Large intestine (tissue), 3 donors: ENCODE measurements at regions not wholly inside any gene's neighbourhood (a gene's known extent, or its start where the extent isn't known, plus 50 kb on each side); places are given as distances from the start of the nearest gene placed in this dataset.

Experiments
- DNase-seq, 2 donors: peaks; one replicate each; pipeline versions ENCODE4 v3.0.0 to v3.0.0-alpha.2; 2013
- H3K27ac ChIP-seq: one replicate; pipeline ENCODE4 v1.5.1; 2013; ENCODE audit warnings: low read length
- H3K27me3 ChIP-seq: 2 replicates; pipeline ENCODE4 v1.6.1; 2013; ENCODE audit warnings: low read length; ENCODE audit not compliant: control insufficient read depth, insufficient read depth
- H3K36me3 ChIP-seq: 2 replicates; pipeline ENCODE4 v1.6.1; 2013; ENCODE audit warnings: low read length; ENCODE audit not compliant: control insufficient read depth, insufficient read depth
- H3K4me1 ChIP-seq: one replicate; pipeline ENCODE4 v1.6.1; 2013; ENCODE audit warnings: low read length; ENCODE audit not compliant: control insufficient read depth, insufficient read depth
- H3K4me3 ChIP-seq: one replicate; pipeline ENCODE4 v1.5.1; 2013; ENCODE audit warnings: low read length
- H3K9me3 ChIP-seq: one replicate; pipeline ENCODE4 v1.6.1; 2013; ENCODE audit warnings: mild to moderate bottlenecking, low read depth, low read length, moderate library complexity; ENCODE audit not compliant: control insufficient read depth
- WGBS: methylation state at CpG from one replicate; pipeline ENCODE4 v1.1.5; 2013; ENCODE audit warnings: low lambda C conversion rate; ENCODE audit not compliant: insufficient coverage; 5-methylcytosine and 5-hydroxymethylcytosine counted together

DNA sequence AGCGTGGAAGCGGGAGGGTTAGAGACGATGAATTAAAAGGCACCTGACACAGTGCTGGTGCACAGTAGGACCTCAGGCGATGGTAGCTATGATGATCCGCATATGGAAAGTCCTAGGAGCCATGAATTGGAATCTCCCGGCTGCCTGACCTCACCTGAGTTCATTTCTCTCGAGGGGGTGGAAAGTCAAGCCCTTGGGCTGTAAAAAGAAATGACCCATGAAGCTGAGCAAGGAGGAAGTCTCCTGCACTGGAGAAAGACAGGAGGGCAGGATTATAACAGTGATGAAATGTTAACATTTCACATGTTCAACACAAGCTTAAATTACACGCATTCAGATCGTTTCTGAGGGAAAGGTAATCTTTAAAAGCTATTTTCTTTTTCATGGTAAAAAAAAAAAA is 481.2 kb downstream of the MATN1 start:
- no peak for DNase-seq
- no peaks in the 10 kb centered on the region for H3K36me3 ChIP-seq
- H3K4me1 ChIP-seq = no peaks in the 10 kb centered on the region
- 52% methylated on average over 2 of the region's 9 CpGs for WGBS
- no peaks in the 10 kb centered on the region for H3K9me3 ChIP-seq
- H3K27ac ChIP-seq = no peak overlapping the region
- peaks cover 5% of the 10 kb centered on the region for H3K27me3 ChIP-seq
- no peak overlapping the region for H3K4me3 ChIP-seq

GRCh38 chr1:30241681-30242080 is 481.7 kb downstream of the MATN1 start:
- Histone ChIP-seq H3K27ac (no peak overlapping the region), H3K36me3 (no peaks in the 10 kb centered on the region), H3K4me1 (no peaks in the 10 kb centered on the region), H3K9me3 (no peaks in the 10 kb centered on the region), H3K4me3 (no peak overlapping the region), H3K27me3 (peaks cover 5% of the 10 kb centered on the region)
- no CpG with 5 or more reads among the region's 3 CpGs for WGBS
- no peak for DNase-seq

- DNase-seq = no peak
- Histone ChIP-seq H3K9me3 (no peaks in the 10 kb centered on the region), H3K27me3 (peaks cover 9% of the 10 kb centered on the region), H3K36me3 (no peaks in the 10 kb centered on the region), H3K4me1 (no peaks in the 10 kb centered on the region), H3K27ac (no peak overlapping the region), H3K4me3 (no peak overlapping the region)
- no CpG with 5 or more reads among the region's 7 CpGs for WGBS
Measured at GRCh38 chr1:30234091-30234490, 489.3 kb downstream of the MATN1 start.

DNA sequence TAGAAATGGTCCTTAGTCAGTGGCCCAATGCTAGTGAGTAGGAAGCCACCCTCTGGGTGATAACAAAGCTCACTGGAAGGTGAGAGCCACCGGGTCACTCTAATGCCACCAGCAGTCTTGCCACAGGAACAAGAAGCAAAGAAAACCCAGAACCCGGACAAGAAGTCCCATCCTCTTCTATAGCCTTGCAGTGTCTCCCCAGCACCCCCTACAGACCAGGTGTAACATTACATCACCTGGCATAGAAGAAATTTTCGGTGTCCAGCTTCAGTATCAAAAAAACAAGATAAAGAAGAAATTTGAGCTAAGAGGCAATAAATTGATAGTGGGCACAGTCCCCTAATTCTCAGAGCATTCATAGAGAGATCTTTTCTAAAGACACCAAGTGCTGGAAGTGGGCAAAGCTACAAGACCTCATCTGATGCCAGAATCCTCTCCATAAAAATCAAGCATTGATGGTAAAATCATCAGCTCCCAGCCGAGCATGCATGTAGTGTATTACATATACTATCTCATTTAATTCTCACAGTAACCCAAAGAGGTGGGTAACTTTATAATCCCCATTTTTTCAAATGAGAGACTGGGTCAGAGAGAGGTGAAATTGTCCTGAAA is 491.0 kb downstream of the MATN1 start:
- no CpG with 5 or more reads among the region's 4 CpGs for WGBS
- Histone ChIP-seq H3K27me3 (peaks cover 9% of the 10 kb centered on the region), H3K9me3 (no peaks in the 10 kb centered on the region), H3K36me3 (no peaks in the 10 kb centered on the region), H3K4me1 (no peaks in the 10 kb centered on the region), H3K27ac (no peak overlapping the region), H3K4me3 (no peak overlapping the region)
- DNase-seq = no peak

DNA sequence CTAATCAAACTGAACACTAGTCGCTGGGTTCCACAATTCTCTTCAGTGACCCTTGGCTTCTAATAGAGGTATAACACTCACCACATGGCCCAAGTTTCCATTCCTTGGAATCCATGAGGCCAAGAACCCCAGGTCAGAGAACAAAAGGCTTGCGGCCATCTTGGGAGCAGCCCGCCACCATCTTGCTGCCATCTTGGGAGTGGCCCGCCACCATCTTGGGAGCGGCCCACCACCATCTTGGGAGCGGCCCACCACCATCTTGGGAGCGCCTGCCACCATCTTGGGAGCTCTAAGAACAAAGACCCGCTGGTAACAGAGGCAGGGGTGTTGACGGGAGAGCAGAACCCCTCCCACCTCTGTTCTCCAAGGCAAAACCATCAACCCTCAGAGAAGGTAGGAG is 493.4 kb downstream of the MATN1 start:
- H3K36me3 ChIP-seq = no peaks in the 10 kb centered on the region
- H3K9me3 ChIP-seq = no peaks in the 10 kb centered on the region
- no peaks in the 10 kb centered on the region for H3K4me1 ChIP-seq
- DNase-seq = no peak
- no peak overlapping the region for H3K27ac ChIP-seq
- peaks cover 13% of the 10 kb centered on the region for H3K27me3 ChIP-seq
- H3K4me3 ChIP-seq = no peak overlapping the region
- WGBS = no CpG with 5 or more reads among the region's 9 CpGs

DNA sequence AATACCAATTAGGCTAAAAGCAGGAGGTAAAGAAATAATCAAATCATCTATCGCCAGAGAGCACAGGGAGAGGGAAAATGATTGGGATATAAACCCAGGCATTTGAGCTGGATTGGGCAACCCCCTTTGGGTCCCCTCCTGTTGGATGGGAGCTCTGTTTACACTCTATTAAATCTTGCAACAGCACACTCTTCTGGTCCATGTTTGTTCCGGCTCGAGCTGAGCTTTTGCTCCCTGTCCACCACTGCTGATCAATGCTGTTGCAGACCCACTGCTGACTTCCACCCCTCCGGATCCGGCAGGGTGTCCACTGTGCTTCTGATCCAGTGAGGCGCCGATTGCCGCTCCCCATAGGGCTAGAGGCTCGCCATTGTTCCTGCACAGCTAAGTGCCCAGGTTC is 493.8 kb downstream of the MATN1 start:
- Histone ChIP-seq H3K9me3 (no peaks in the 10 kb centered on the region), H3K27me3 (peaks cover 10% of the 10 kb centered on the region), H3K27ac (no peak overlapping the region), H3K4me3 (no peak overlapping the region), H3K4me1 (no peaks in the 10 kb centered on the region), H3K36me3 (no peaks in the 10 kb centered on the region)
- DNase-seq = no peak
- WGBS = no CpG with 5 or more reads among the region's 9 CpGs

DNA sequence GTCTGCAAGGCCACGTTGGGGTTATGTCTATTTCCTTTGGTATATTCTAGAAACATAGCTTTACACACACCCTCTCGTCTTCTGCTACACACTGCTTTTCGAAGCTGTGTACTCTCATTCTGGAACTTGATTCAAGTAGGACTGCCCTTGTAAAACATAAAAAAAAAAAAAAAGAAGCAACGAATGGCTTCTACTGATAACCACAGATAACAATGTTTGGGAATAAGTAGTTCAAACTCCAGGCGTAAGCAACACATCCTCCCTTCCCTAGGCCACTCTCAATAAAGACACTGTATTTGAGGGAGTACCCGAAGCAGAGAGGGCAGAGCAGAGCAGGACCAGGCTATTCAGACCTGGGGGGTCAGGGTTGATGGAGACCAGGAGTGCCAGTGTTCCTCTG is 496.7 kb downstream of the MATN1 start:
- H3K27me3 ChIP-seq = peaks cover 6% of the 10 kb centered on the region
- H3K27ac ChIP-seq = no peak overlapping the region
- no peak overlapping the region for H3K4me3 ChIP-seq
- no peaks in the 10 kb centered on the region for H3K9me3 ChIP-seq
- DNase-seq = no peak
- H3K4me1 ChIP-seq = no peaks in the 10 kb centered on the region
- no peaks in the 10 kb centered on the region for H3K36me3 ChIP-seq
- 0% methylated on average over 1 of the region's 6 CpGs for WGBS

GRCh38 chr1:30225357-30225756 is 498.0 kb downstream of the MATN1 start:
- 86% methylated on average over 1 of the region's 7 CpGs for WGBS
- H3K36me3 ChIP-seq = no peaks in the 10 kb centered on the region
- no peak overlapping the region for H3K4me3 ChIP-seq
- no peak overlapping the region for H3K27ac ChIP-seq
- no peak for DNase-seq
- no peaks in the 10 kb centered on the region for H3K4me1 ChIP-seq
- peaks cover 4% of the 10 kb centered on the region for H3K27me3 ChIP-seq
- H3K9me3 ChIP-seq = no peaks in the 10 kb centered on the region

- Histone ChIP-seq H3K4me3 (no peak overlapping the region), H3K36me3 (no peaks in the 10 kb centered on the region), H3K9me3 (no peaks in the 10 kb centered on the region), H3K27ac (no peak overlapping the region), H3K27me3 (no peaks in the 10 kb centered on the region), H3K4me1 (no peaks in the 10 kb centered on the region)
- no peak for DNase-seq
- WGBS = 90% methylated on average over 2 of the region's 4 CpGs
Measured at GRCh38 chr1:30219675-30220074, 503.7 kb downstream of the MATN1 start.

DNA sequence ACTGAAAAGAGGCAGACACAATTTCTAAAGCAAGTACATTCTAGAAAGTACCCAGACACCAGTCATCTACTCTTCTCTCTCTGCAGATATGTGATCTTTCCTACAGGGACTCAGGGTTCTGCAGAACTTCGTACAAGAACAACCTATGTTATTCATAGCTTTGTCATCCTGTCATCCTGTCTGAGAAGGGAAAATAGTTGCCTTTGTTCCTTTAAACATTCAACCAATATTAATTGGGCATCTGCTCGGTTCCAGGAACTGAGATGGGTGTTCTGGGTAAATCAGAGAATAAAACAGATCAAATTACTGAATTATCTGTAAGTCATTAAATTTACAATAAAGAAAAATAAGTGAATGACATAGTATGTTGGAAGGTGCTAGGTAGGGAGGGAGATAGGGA is 504.9 kb downstream of the MATN1 start:
- WGBS = 67% methylated on average over 1 of the region's 2 CpGs
- H3K4me3 ChIP-seq = no peak overlapping the region

GRCh38 chr1:30216602-30217001 is 506.8 kb downstream of the MATN1 start:
- H3K4me1 ChIP-seq = no peaks in the 10 kb centered on the region
- no CpG with 5 or more reads among the region's 7 CpGs for WGBS
- no peaks in the 10 kb centered on the region for H3K27me3 ChIP-seq
- no peak overlapping the region for H3K4me3 ChIP-seq
- no peak for DNase-seq
- H3K27ac ChIP-seq = no peak overlapping the region
- H3K36me3 ChIP-seq = no peaks in the 10 kb centered on the region
- no peaks in the 10 kb centered on the region for H3K9me3 ChIP-seq

More for the DNA sequence above, 504.9 kb downstream of the MATN1 start:
- no peak overlapping the region for H3K27ac ChIP-seq
- no peaks in the 10 kb centered on the region for H3K27me3 ChIP-seq
- DNase-seq = no peak
- no peaks in the 10 kb centered on the region for H3K9me3 ChIP-seq
- no peaks in the 10 kb centered on the region for H3K36me3 ChIP-seq
- no peaks in the 10 kb centered on the region for H3K4me1 ChIP-seq
